ENCODE measurements at regions not wholly inside any gene's neighbourhood (a gene's known extent, or its start where the extent isn't known, plus 50 kb on each side); places are given as distances from the start of the nearest gene placed in this dataset.

DNA sequence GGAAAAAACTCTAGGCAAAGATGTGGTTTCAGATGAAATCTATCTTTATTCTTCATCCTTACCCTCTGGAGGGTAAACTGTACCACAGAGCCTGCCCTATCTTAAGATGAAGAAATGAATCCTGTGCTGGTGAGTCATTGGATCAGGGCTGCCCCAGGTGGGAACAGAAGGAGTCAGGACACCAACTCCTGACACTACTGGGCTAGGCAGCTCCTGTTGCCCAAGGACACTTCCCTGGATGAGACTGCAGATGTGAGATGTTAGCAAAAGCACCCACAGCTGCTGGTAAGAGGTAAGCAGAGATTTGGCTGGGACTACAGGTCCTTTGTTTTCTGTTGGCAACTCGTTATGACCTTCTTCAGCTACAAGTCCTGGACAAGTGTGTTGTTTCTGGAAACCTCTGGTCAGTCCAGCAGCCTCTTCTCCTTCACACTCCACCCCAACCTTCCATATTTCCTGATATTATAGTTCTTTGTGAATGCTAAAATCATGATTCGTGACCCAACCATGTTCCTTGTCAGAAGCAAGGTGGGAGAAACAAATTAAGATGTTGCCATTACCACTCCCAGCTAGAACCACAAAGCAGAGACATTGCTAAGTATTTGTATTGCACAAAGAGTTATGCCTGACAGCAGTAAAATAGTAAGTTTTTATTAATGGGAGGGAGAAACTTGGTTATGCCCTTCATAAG lies 104.2 kb upstream of the TGFBR2 start:
- H4K20me1 ChIP-seq (replicated peaks; ENCODE audit: insufficient read depth): no peaks in the 10 kb centered on the region
- TF ChIP-seq ZNF114 (CRISPR knock-in tag; IDR thresholded peaks at IDR 0.05) (no peak), ZNF331 (CRISPR knock-in tag; IDR thresholded peaks at IDR 0.05; ENCODE audit: low read depth) (no peak), NANOG (IDR thresholded peaks at IDR 0.05; ENCODE audit: borderline replicate concordance) (no peak), EZH2phosphoT487 (IDR thresholded peaks at IDR 0.05; ENCODE audit: unreplicated experiment) (no peak), POLR2AphosphoS5 (IDR thresholded peaks at IDR 0.05; ENCODE audit: low read depth) (no peak), EZH2 (IDR thresholded peaks at IDR 0.05; ENCODE audit: low read depth, unreplicated experiment) (no peak), JUNB (IDR thresholded peaks at IDR 0.05; ENCODE audit: unreplicated experiment) (no peak), CREB1 (CRISPR knock-in tag; IDR thresholded peaks at IDR 0.05; ENCODE audit: low read depth) (no peak), STAT1 (IDR thresholded peaks at IDR 0.05; ENCODE audit: unreplicated experiment) (no peak)
- TF ChIP-seq, protein P1, sequence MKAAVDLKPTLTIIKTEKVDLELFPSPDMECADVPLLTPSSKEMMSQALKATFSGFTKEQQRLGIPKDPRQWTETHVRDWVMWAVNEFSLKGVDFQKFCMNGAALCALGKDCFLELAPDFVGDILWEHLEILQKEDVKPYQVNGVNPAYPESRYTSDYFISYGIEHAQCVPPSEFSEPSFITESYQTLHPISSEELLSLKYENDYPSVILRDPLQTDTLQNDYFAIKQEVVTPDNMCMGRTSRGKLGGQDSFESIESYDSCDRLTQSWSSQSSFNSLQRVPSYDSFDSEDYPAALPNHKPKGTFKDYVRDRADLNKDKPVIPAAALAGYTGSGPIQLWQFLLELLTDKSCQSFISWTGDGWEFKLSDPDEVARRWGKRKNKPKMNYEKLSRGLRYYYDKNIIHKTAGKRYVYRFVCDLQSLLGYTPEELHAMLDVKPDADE (IDR thresholded peaks at IDR 0.05): no peak
- TF ChIP-seq, protein P2, sequence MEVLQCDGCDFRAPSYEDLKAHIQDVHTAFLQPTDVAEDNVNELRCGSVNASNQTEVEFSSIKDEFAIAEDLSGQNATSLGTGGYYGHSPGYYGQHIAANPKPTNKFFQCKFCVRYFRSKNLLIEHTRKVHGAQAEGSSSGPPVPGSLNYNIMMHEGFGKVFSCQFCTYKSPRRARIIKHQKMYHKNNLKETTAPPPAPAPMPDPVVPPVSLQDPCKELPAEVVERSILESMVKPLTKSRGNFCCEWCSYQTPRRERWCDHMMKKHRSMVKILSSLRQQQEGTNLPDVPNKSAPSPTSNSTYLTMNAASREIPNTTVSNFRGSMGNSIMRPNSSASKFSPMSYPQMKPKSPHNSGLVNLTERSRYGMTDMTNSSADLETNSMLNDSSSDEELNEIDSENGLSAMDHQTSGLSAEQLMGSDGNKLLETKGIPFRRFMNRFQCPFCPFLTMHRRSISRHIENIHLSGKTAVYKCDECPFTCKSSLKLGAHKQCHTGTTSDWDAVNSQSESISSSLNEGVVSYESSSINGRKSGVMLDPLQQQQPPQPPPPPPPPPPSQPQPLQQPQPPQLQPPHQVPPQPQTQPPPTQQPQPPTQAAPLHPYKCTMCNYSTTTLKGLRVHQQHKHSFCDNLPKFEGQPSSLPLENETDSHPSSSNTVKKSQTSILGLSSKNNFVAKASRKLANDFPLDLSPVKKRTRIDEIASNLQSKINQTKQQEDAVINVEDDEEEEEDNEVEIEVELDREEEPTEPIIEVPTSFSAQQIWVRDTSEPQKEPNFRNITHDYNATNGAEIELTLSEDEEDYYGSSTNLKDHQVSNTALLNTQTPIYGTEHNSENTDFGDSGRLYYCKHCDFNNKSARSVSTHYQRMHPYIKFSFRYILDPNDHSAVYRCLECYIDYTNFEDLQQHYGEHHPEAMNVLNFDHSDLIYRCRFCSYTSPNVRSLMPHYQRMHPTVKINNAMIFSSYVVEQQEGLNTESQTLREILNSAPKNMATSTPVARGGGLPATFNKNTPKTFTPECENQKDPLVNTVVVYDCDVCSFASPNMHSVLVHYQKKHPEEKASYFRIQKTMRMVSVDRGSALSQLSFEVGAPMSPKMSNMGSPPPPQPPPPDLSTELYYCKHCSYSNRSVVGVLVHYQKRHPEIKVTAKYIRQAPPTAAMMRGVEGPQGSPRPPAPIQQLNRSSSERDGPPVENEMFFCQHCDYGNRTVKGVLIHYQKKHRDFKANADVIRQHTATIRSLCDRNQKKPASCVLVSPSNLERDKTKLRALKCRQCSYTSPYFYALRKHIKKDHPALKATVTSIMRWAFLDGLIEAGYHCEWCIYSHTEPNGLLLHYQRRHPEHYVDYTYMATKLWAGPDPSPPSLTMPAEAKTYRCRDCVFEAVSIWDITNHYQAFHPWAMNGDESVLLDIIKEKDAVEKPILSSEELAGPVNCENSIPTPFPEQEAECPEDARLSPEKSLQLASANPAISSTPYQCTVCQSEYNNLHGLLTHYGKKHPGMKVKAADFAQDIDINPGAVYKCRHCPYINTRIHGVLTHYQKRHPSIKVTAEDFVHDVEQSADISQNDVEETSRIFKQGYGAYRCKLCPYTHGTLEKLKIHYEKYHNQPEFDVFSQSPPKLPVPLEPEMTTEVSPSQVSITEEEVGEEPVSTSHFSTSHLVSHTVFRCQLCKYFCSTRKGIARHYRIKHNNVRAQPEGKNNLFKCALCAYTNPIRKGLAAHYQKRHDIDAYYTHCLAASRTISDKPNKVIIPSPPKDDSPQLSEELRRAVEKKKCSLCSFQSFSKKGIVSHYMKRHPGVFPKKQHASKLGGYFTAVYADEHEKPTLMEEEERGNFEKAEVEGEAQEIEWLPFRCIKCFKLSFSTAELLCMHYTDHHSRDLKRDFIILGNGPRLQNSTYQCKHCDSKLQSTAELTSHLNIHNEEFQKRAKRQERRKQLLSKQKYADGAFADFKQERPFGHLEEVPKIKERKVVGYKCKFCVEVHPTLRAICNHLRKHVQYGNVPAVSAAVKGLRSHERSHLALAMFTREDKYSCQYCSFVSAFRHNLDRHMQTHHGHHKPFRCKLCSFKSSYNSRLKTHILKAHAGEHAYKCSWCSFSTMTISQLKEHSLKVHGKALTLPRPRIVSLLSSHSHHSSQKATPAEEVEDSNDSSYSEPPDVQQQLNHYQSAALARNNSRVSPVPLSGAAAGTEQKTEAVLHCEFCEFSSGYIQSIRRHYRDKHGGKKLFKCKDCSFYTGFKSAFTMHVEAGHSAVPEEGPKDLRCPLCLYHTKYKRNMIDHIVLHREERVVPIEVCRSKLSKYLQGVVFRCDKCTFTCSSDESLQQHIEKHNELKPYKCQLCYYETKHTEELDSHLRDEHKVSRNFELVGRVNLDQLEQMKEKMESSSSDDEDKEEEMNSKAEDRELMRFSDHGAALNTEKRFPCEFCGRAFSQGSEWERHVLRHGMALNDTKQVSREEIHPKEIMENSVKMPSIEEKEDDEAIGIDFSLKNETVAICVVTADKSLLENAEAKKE (CRISPR knock-in tag; IDR thresholded peaks at IDR 0.05): no peak
- TF ChIP-seq, protein P3, sequence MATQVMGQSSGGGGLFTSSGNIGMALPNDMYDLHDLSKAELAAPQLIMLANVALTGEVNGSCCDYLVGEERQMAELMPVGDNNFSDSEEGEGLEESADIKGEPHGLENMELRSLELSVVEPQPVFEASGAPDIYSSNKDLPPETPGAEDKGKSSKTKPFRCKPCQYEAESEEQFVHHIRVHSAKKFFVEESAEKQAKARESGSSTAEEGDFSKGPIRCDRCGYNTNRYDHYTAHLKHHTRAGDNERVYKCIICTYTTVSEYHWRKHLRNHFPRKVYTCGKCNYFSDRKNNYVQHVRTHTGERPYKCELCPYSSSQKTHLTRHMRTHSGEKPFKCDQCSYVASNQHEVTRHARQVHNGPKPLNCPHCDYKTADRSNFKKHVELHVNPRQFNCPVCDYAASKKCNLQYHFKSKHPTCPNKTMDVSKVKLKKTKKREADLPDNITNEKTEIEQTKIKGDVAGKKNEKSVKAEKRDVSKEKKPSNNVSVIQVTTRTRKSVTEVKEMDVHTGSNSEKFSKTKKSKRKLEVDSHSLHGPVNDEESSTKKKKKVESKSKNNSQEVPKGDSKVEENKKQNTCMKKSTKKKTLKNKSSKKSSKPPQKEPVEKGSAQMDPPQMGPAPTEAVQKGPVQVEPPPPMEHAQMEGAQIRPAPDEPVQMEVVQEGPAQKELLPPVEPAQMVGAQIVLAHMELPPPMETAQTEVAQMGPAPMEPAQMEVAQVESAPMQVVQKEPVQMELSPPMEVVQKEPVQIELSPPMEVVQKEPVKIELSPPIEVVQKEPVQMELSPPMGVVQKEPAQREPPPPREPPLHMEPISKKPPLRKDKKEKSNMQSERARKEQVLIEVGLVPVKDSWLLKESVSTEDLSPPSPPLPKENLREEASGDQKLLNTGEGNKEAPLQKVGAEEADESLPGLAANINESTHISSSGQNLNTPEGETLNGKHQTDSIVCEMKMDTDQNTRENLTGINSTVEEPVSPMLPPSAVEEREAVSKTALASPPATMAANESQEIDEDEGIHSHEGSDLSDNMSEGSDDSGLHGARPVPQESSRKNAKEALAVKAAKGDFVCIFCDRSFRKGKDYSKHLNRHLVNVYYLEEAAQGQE (IDR thresholded peaks at IDR 0.05; ENCODE audit: unreplicated experiment): no peak
- TF ChIP-seq, protein P4, sequence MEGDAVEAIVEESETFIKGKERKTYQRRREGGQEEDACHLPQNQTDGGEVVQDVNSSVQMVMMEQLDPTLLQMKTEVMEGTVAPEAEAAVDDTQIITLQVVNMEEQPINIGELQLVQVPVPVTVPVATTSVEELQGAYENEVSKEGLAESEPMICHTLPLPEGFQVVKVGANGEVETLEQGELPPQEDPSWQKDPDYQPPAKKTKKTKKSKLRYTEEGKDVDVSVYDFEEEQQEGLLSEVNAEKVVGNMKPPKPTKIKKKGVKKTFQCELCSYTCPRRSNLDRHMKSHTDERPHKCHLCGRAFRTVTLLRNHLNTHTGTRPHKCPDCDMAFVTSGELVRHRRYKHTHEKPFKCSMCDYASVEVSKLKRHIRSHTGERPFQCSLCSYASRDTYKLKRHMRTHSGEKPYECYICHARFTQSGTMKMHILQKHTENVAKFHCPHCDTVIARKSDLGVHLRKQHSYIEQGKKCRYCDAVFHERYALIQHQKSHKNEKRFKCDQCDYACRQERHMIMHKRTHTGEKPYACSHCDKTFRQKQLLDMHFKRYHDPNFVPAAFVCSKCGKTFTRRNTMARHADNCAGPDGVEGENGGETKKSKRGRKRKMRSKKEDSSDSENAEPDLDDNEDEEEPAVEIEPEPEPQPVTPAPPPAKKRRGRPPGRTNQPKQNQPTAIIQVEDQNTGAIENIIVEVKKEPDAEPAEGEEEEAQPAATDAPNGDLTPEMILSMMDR (conservative IDR thresholded peaks at IDR 0.05; ENCODE audit: low read depth in 2 of 2): no peak
- H3K27ac Mint-ChIP-seq: no peak overlapping the region
- no peak overlapping the region for H3K4me3 Mint-ChIP-seq
- no peaks in the 10 kb centered on the region for H3K36me3 ChIP-seq (ENCODE audit: insufficient read depth)
- no peak for DNase-seq (ENCODE audit: low spot score)
- no peak overlapping the region for H3K4me3 ChIP-seq
- H3K36me3 Mint-ChIP-seq (ENCODE audit: low read depth): no peaks in the 10 kb centered on the region
- H3K27me3 ChIP-seq (ENCODE audit: insufficient read depth): no peaks in the 10 kb centered on the region
- ATAC-seq: no peak
- H3K27me3 Mint-ChIP-seq (ENCODE audit: insufficient read depth, low read depth, poor library complexity): peaks cover 6% of the 10 kb centered on the region
- H3K4me1 ChIP-seq (ENCODE audit: insufficient read depth): no peaks in the 10 kb centered on the region; the same call in 1 of the 2 replicates
- no peaks in the 10 kb centered on the region for H3F3A ChIP-seq (replicated peaks; ENCODE audit: low read depth)
- H3K9me3 Mint-ChIP-seq: no peaks in the 10 kb centered on the region
- peaks cover 16% of the 10 kb centered on the region for H3K9me2 ChIP-seq (ENCODE audit: insufficient read depth)
- no peaks in the 10 kb centered on the region for H3K79me2 ChIP-seq (replicated peaks; ENCODE audit: insufficient read depth)
- no peak overlapping the region for H2AFZ ChIP-seq
- no peak overlapping the region for H3K27ac ChIP-seq (ENCODE audit: low read depth)
- H3K4me1 Mint-ChIP-seq: peaks cover 8% of the 10 kb centered on the region; the same call in 2 of the 3 replicates
- H3K4me2 ChIP-seq: no peak overlapping the region

All from GM23338 (cell line).